Thymus (tissue), 11 donors: ENCODE measurements at regions not wholly inside any gene's neighbourhood (a gene's known extent, or its start where the extent isn't known, plus 50 kb on each side); places are given as distances from the start of the nearest gene placed in this dataset.
"Not testable (repeated sequence)": the region's sequence is repeated elsewhere in the genome, so short reads cannot be mapped to it uniquely, and the experiment has no call there.

Source experiments
- DNase-seq, 9 donors: peaks; one replicate each; pipeline ENCODE4 v3.0.0-alpha.2; 2013; ENCODE audit warnings: low spot score in 9 of 9, low read depth in 6 of 9, missing footprints in 1 of 9
- H3K27ac ChIP-seq, 2 donors: one replicate each; pipeline ENCODE4 v1.5.1; 2013; ENCODE audit warnings: control low read depth in 1 of 2, low read depth in 1 of 2, low read length in 1 of 2, mild to moderate bottlenecking in 1 of 2, moderate library complexity in 1 of 2
- H3K27me3 ChIP-seq, 2 donors: one replicate each; pipeline ENCODE4 v1.5.1; 2013; ENCODE audit warnings: low read length in 1 of 2; ENCODE audit not compliant: control insufficient read depth in 2 of 2, insufficient read depth in 1 of 2
- H3K36me3 ChIP-seq, 2 donors: one replicate each; pipeline ENCODE4 v1.5.1; 2013; ENCODE audit warnings: low read length in 1 of 2, mild to moderate bottlenecking in 1 of 2, moderate library complexity in 1 of 2; ENCODE audit not compliant: control insufficient read depth in 2 of 2, insufficient read depth in 2 of 2
- H3K4me1 ChIP-seq, 2 donors: one replicate each; pipeline ENCODE4 v1.5.1; 2013; ENCODE audit warnings: low read length in 2 of 2; ENCODE audit not compliant: control insufficient read depth in 2 of 2, insufficient read depth in 2 of 2
- H3K4me3 ChIP-seq, 2 donors: one replicate each; pipeline ENCODE4 v1.5.1; 2013; ENCODE audit warnings: low read length in 2 of 2, control low read depth in 1 of 2, mild to moderate bottlenecking in 1 of 2
- H3K9me3 ChIP-seq, 2 donors: one replicate each; pipeline ENCODE4 v1.5.1; 2013; ENCODE audit warnings: low read length in 1 of 2, mild to moderate bottlenecking in 1 of 2; ENCODE audit not compliant: control insufficient read depth in 2 of 2, insufficient read depth in 1 of 2
- WGBS: extraction: QIAGEN DNeasy Blood & Tissue Kit; methylation state at CpG from one replicate; pipeline ENCODE4 v1.1.7; 2013; 5-methylcytosine and 5-hydroxymethylcytosine counted together
- donor health status: healthy.

DNA sequence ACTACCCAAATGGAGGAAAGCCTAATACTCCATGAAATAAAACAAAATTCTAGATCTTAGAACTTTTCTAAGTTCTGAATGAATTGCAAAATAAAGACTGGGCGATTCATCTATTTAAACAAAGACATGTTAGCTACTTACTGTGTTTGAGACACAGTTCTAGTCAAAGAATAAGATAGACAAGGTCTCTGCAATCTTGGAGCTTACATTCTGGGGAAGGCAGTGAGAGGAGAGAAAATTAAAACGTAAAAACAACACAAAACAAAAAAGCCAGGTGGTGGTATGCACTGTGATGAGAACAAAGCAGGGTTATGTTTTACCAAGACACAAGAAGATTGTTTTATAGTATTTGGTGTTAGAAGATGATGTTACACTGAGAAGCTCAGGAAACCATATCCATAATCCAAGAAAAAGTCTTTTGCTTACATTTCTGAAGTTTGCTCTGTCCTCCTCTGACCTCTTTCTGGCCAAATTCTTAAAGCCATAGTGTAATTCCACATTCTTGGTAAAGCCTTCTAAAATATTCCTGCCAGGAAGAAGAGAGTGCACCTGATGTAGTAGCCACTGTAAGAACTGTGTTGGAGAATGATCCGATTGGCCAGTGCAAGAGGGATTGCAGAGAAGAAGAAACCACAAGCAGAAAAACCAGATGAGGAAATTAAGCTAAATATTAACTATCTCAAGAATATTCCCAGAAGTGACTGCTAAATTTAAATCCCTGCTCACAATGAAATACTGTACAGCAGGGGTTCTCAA is 218.4 kb downstream of the PCSK1 start:
- Histone ChIP-seq H3K36me3 (no peaks in the 10 kb centered on the region), H3K27me3 (no peaks in the 10 kb centered on the region), H3K4me1 (no peaks in the 10 kb centered on the region), H3K9me3 (no peaks in the 10 kb centered on the region), H3K4me3 (no peak overlapping the region), H3K27ac (no peak overlapping the region)
- no peak for DNase-seq
- WGBS: 92% methylated on average over 3 of the region's 3 CpGs

DNA sequence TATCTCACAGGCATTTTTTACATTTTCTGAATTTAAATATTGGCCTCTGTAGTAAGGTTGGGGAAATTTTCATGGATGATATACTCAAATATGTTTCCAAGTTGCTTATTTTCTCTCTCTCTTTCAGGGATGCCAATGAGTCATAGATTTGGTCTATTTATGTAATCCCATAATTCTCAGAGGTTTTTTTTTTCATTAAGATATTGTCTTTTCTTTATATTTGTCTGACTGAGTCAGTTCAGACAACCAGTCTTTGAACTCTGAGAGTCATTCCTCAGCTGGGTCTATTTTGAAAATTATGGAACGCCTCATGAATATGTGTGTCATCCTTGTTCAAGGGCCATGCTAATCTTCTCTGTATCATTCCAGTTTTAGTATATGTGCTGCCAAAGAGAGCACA is 223.2 kb downstream of the PCSK1 start:
- H3K4me1 ChIP-seq: no peaks in the 10 kb centered on the region
- no peak overlapping the region for H3K4me3 ChIP-seq
- H3K36me3 ChIP-seq: no peaks in the 10 kb centered on the region
- no peaks in the 10 kb centered on the region for H3K27me3 ChIP-seq
- no peaks in the 10 kb centered on the region for H3K9me3 ChIP-seq
- no peak for DNase-seq
- no peak overlapping the region for H3K27ac ChIP-seq
- WGBS: 96% methylated on average over 1 of the region's 1 CpG

DNA sequence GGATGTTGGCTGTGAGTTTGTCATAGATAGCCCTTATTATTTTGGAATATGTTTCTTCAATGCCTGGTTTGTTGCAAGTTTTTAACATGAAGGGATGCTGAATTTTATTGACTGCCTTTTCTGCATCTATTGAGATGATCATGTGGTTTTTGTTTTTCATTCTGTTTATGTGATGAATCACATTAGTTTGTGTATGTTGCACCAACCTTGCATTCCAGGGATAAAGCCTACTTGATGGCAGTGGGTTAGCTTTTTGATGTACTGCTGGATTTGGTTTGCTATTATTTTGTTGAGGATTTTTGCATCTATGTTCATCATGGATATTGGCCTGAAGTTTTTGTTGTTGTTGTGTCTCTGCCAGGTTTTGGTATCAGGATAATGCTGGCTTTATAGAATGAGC is 225.6 kb downstream of the PCSK1 start:
- H3K9me3 ChIP-seq: no peaks in the 10 kb centered on the region
- no peak for DNase-seq
- H3K27me3 ChIP-seq: no peaks in the 10 kb centered on the region
- no peaks in the 10 kb centered on the region for H3K4me1 ChIP-seq
- no peak overlapping the region for H3K4me3 ChIP-seq
- H3K36me3 ChIP-seq: no peaks in the 10 kb centered on the region
- no peak overlapping the region for H3K27ac ChIP-seq

GRCh38 chr5:96203761-96204160 is 229.3 kb downstream of the PCSK1 start:
- H3K9me3 ChIP-seq: no peaks in the 10 kb centered on the region
- no peaks in the 10 kb centered on the region for H3K36me3 ChIP-seq
- H3K4me1 ChIP-seq: no peaks in the 10 kb centered on the region
- DNase-seq: no peak
- WGBS: 64% methylated on average over 3 of the region's 3 CpGs
- no peaks in the 10 kb centered on the region for H3K27me3 ChIP-seq
- H3K4me3 ChIP-seq: no peak overlapping the region
- H3K27ac ChIP-seq: no peak overlapping the region

- DNase-seq: no peak
- no peaks in the 10 kb centered on the region for H3K27me3 ChIP-seq
- no peaks in the 10 kb centered on the region for H3K4me1 ChIP-seq
- H3K4me3 ChIP-seq: no peak overlapping the region
- WGBS: 97% methylated on average over 3 of the region's 3 CpGs
- no peaks in the 10 kb centered on the region for H3K36me3 ChIP-seq
- no peak overlapping the region for H3K27ac ChIP-seq
- no peaks in the 10 kb centered on the region for H3K9me3 ChIP-seq
Measured at GRCh38 chr5:96201503-96201902, 231.5 kb downstream of the PCSK1 start.

DNA sequence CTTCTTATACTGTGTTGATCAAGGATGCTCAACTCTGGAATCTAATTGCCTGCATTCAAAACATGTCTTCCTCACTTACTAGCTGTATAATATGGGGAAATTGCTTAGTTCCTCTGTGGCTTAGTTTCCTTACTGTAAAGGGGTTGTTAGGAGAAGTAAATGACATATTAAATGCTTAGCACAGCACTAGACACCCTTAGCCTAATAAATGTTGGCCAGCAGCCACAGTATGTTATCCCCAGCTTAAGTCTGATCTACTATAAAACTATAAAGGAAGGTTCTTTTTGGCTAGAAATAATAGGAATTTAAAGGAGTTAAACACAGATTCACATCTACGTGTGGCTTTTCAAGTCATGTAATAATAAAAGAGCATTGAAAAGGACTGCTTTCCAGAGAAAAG is 232.4 kb downstream of the PCSK1 start:
- H3K36me3 ChIP-seq: no peaks in the 10 kb centered on the region
- no peaks in the 10 kb centered on the region for H3K9me3 ChIP-seq
- H3K27me3 ChIP-seq: no peaks in the 10 kb centered on the region
- no peak overlapping the region for H3K4me3 ChIP-seq
- whole genome bisulfite sequencing: 94% methylated on average over 1 of the region's 1 CpG
- no peak overlapping the region for H3K27ac ChIP-seq
- no peaks in the 10 kb centered on the region for H3K4me1 ChIP-seq
- no peak for DNase-seq

- 97% methylated on average over 4 of the region's 4 CpGs for WGBS
- H3K36me3 ChIP-seq: no peaks in the 10 kb centered on the region
- H3K27me3 ChIP-seq: no peaks in the 10 kb centered on the region
- DNase-seq: no peak
- no peak overlapping the region for H3K27ac ChIP-seq
- H3K4me3 ChIP-seq: no peak overlapping the region
- no peaks in the 10 kb centered on the region for H3K4me1 ChIP-seq
- H3K9me3 ChIP-seq: no peaks in the 10 kb centered on the region
Measured at GRCh38 chr5:96199713-96200183, 233.3 kb downstream of the PCSK1 start.

DNA sequence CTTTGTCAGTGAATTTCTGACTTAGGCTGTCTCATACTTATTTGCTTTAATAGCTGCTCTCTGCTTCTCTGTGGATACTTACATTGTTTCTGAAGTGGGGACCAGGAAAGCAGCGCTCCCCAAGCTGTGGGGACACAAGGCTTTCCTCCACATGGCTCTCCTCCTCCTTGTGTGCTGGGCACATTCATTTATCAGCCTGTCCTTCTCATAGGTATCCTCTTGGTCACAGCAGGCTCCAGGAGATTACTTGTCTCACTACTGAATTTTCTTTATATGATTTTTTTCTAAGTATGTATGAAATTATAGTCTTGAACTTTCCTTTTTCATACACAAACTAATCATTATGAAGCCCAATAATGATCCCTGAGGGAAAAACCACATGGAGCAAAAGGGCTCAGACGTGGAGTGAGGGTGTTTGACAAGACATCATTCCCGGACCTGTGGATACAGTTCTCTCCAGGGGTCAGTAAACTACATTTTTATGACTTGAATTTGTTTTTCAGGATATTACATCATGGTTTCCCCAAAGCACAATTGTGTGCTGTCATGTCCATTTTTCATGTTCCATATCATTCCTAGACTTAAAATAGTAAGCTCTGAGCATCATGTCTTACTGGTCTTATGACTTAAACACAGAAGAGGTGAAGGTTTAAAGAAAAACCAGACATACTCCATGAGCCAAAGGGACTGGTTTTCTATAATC is 234.5 kb downstream of the PCSK1 start:
- WGBS: 89% methylated on average over 3 of the region's 3 CpGs
- H3K9me3 ChIP-seq: no peaks in the 10 kb centered on the region
- no peaks in the 10 kb centered on the region for H3K4me1 ChIP-seq
- no peaks in the 10 kb centered on the region for H3K27me3 ChIP-seq
- DNase-seq: no peak
- H3K27ac ChIP-seq: no peak overlapping the region
- no peaks in the 10 kb centered on the region for H3K36me3 ChIP-seq
- no peak overlapping the region for H3K4me3 ChIP-seq

- H3K27me3 ChIP-seq, H3K27ac ChIP-seq, H3K36me3 ChIP-seq, H3K4me1 ChIP-seq, H3K9me3 ChIP-seq, DNase-seq, H3K4me3 ChIP-seq: not testable (repeated sequence)
- WGBS: 98% methylated on average over 3 of the region's 3 CpGs
Measured at GRCh38 chr5:96197767-96198166, 235.3 kb downstream of the PCSK1 start.
